DOHH2 (cell line): ENCODE measurements at regions not wholly inside any gene's neighbourhood (a gene's known extent, or its start where the extent isn't known, plus 50 kb on each side); places are given as distances from the start of the nearest gene placed in this dataset.

Source experiments
- EZH2phosphoT487 ChIP-seq: fragments of 200-600 bp; sonication (generic); IDR thresholded peaks from 2 replicates; pipeline ENCODE4 v1.6.1; 2017; ENCODE audit warnings: borderline replicate concordance, mild to moderate bottlenecking, antibody characterized with exemption, low read length, moderate library complexity, mixed read lengths
- TF ChIP-seq, protein P1 (sequence below): fragments of 200-600 bp; sonication (generic); IDR thresholded peaks from one replicate; pipeline ENCODE4 v1.5.1; 2014; ENCODE audit warnings: antibody characterized with exemption, mild to moderate bottlenecking, low read depth, low read length; ENCODE audit not compliant: poor library complexity, severe bottlenecking

DNA sequence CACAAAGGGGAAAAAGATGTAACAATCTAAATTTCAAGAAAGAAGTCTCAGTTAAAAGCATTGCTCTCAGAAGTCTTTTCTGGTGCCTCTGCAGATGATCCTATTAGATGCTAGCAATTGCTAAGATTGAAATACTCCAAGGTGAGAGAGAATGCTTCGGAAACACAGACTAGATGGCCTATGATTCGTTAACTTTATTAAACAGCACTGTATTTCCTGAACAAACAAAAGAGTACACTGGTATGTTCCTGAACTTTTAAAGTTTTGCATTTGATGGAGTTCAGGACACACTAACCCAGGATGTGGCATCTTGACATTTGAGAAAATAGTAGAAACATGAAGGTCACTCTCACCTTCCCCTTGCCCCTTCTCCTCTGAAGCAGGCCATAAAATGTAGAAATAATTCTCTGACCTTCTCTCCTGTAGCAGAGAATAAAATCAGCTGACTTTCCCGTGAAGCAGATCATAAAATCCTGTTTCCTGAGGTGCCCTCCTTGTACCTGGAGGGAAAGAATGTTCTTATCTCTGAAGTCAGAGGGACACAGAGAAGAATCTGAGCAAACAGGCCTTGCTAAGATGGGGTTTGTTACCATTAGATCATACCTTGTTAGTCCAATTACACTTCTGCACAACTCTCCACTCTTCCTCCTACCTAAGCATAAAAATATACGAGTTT, 142.9 kb upstream of the USP25 start:
- TF ChIP-seq, protein P1, sequence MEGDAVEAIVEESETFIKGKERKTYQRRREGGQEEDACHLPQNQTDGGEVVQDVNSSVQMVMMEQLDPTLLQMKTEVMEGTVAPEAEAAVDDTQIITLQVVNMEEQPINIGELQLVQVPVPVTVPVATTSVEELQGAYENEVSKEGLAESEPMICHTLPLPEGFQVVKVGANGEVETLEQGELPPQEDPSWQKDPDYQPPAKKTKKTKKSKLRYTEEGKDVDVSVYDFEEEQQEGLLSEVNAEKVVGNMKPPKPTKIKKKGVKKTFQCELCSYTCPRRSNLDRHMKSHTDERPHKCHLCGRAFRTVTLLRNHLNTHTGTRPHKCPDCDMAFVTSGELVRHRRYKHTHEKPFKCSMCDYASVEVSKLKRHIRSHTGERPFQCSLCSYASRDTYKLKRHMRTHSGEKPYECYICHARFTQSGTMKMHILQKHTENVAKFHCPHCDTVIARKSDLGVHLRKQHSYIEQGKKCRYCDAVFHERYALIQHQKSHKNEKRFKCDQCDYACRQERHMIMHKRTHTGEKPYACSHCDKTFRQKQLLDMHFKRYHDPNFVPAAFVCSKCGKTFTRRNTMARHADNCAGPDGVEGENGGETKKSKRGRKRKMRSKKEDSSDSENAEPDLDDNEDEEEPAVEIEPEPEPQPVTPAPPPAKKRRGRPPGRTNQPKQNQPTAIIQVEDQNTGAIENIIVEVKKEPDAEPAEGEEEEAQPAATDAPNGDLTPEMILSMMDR: no peak
- no peak for TF ChIP-seq EZH2phosphoT487
